Hepatocyte (in vitro differentiated cells): ENCODE measurements at regions not wholly inside any gene's neighbourhood (a gene's known extent, or its start where the extent isn't known, plus 50 kb on each side); places are given as distances from the start of the nearest gene placed in this dataset.

Source experiments
- DNase-seq: peaks from one replicate; pipeline ENCODE4 v3.0.0-alpha.2; 2016; ENCODE audit warnings: low spot score
- H2AFZ ChIP-seq: fragments of 200-600 bp; sonication (generic); 2 replicates; pipeline ENCODE4 v1.6.0; 2016; ENCODE audit warnings: antibody characterized with exemption, mild to moderate bottlenecking
- H3K27ac ChIP-seq: fragments of 200-600 bp; sonication (generic); 2 replicates; pipeline ENCODE4 v1.5.1; 2016; ENCODE audit warnings: mild to moderate bottlenecking
- H3K27me3 ChIP-seq: fragments of 200-600 bp; sonication (generic); 2 replicates; pipeline ENCODE4 v1.6.1; 2016
- H3K36me3 ChIP-seq: fragments of 200-600 bp; sonication (generic); replicated peaks from 2 replicates; pipeline ENCODE4 v1.5.1; 2016; ENCODE audit warnings: low read depth; ENCODE audit not compliant: insufficient read depth
- H3K4me1 ChIP-seq: fragments of 200-600 bp; sonication (generic); 2 replicates; pipeline ENCODE4 v1.5.1; 2016; ENCODE audit warnings: mild to moderate bottlenecking, moderate library complexity; ENCODE audit not compliant: insufficient read depth
- H3K4me2 ChIP-seq: fragments of 200-600 bp; sonication (generic); 2 replicates; pipeline ENCODE4 v1.6.0; 2016
- H3K4me3 ChIP-seq: fragments of 200-600 bp; sonication (generic); 2 replicates; pipeline ENCODE4 v1.5.1; 2016; ENCODE audit warnings: mild to moderate bottlenecking
- H3K79me2 ChIP-seq: fragments of 200-600 bp; sonication (generic); 2 replicates; pipeline ENCODE4 v1.6.0; 2017; ENCODE audit warnings: mild to moderate bottlenecking
- H3K9me2 ChIP-seq: fragments of 200-600 bp; sonication (generic); replicated peaks from 2 replicates; pipeline ENCODE4 v1.6.0; 2017; ENCODE audit warnings: mild to moderate bottlenecking; ENCODE audit not compliant: insufficient read depth
- H3K9me3 ChIP-seq: fragments of 200-600 bp; sonication (generic); 2 replicates; pipeline ENCODE4 v1.5.1; 2016; ENCODE audit warnings: low read depth, mild to moderate bottlenecking
- H4K20me1 ChIP-seq: fragments of 200-600 bp; sonication (generic); 2 replicates; pipeline ENCODE4 v1.6.0; 2016; ENCODE audit warnings: mild to moderate bottlenecking; ENCODE audit not compliant: insufficient read depth, poor library complexity, severe bottlenecking
- CTCF ChIP-seq: fragments of 200-600 bp; sonication (generic); IDR thresholded peaks from 2 replicates; pipeline ENCODE4 v1.5.1; 2016; ENCODE audit warnings: antibody characterized with exemption, mild to moderate bottlenecking; ENCODE audit not compliant: poor library complexity
- EZH2 ChIP-seq: fragments of 200-600 bp; sonication (generic); IDR thresholded peaks from 2 replicates; pipeline ENCODE4 v1.6.1; 2016; ENCODE audit warnings: antibody characterized with exemption, mild to moderate bottlenecking, borderline replicate concordance
- EZH2phosphoT487 ChIP-seq: fragments of 200-600 bp; sonication (generic); IDR thresholded peaks from one replicate; pipeline ENCODE4 v1.6.1; 2018; ENCODE audit warnings: antibody characterized with exemption, mild to moderate bottlenecking, low read depth, moderate library complexity; ENCODE audit not compliant: unreplicated experiment, severe bottlenecking
- WGBS: methylation state at CpG from one replicate; pipeline ENCODE4 v1.1.6; 2016; ENCODE audit warnings: low lambda C conversion rate; ENCODE audit errors: missing lambda C conversion rate; 5-methylcytosine and 5-hydroxymethylcytosine counted together

DNA sequence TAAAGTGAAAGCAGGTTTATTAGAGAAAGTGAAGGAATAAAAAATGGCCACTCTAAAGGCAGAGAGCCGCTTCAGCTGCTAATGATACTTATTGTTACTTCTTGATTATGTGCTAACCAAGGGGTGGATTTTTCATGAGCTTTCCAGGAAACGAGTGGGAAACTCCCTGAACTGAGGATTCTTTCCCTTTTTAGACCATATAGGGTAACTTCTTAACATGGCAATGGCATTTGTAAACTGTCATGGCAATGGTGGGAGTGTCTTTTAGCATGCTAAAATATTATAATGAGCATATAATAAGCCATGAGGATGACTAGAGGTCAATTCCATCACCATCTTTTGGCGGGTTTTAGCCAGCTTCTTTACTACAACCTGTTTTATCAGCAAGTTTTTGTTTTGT, 890.0 kb downstream of the UQCRFS1 start:
- Histone ChIP-seq H3K4me1 (no peaks in the 10 kb centered on the region), H3K27ac (no peak overlapping the region), H3K79me2 (no peaks in the 10 kb centered on the region), H4K20me1 (no peaks in the 10 kb centered on the region), H3K9me2 (no peaks in the 10 kb centered on the region), H3K4me3 (no peak overlapping the region), H3K9me3 (no peaks in the 10 kb centered on the region), H3K4me2 (no peak overlapping the region), H2AFZ (no peak overlapping the region), H3K27me3 (no peaks in the 10 kb centered on the region), H3K36me3 (no peaks in the 10 kb centered on the region)
- WGBS: 82% methylated on average over 3 of the region's 3 CpGs
- DNase-seq: no peak
- TF ChIP-seq CTCF (no peak), EZH2 (no peak), EZH2phosphoT487 (no peak)

- no peak overlapping the region for H3K27ac ChIP-seq
- 85% methylated on average over 4 of the region's 4 CpGs for WGBS
- H3K4me3 ChIP-seq: no peak overlapping the region
- no peaks in the 10 kb centered on the region for H3K27me3 ChIP-seq
- H3K9me3 ChIP-seq: no peaks in the 10 kb centered on the region
- H2AFZ ChIP-seq: no peak overlapping the region
- no peak for DNase-seq
- H3K36me3 ChIP-seq: no peaks in the 10 kb centered on the region
- H3K79me2 ChIP-seq: no peaks in the 10 kb centered on the region
- H3K4me2 ChIP-seq: no peak overlapping the region
- no peaks in the 10 kb centered on the region for H4K20me1 ChIP-seq
- no peaks in the 10 kb centered on the region for H3K9me2 ChIP-seq
- no peak for TF ChIP-seq EZH2
- TF ChIP-seq EZH2phosphoT487: no peak
- no peak for TF ChIP-seq CTCF
- H3K4me1 ChIP-seq: no peaks in the 10 kb centered on the region
Measured at GRCh38 chr19:28322491-28322890, 890.5 kb downstream of the UQCRFS1 start.

GRCh38 chr19:28319918-28320317, 893.0 kb downstream of the UQCRFS1 start:
- 79% methylated on average over 1 of the region's 1 CpG for WGBS
- no peaks in the 10 kb centered on the region for H4K20me1 ChIP-seq
- H3K4me1 ChIP-seq: no peaks in the 10 kb centered on the region
- no peak overlapping the region for H2AFZ ChIP-seq
- TF ChIP-seq EZH2: no peak
- no peak for TF ChIP-seq CTCF
- no peak for TF ChIP-seq EZH2phosphoT487
- no peaks in the 10 kb centered on the region for H3K9me2 ChIP-seq
- H3K27ac ChIP-seq: no peak overlapping the region
- no peak overlapping the region for H3K4me3 ChIP-seq
- H3K9me3 ChIP-seq: no peaks in the 10 kb centered on the region
- no peak overlapping the region for H3K4me2 ChIP-seq
- H3K79me2 ChIP-seq: no peaks in the 10 kb centered on the region
- no peaks in the 10 kb centered on the region for H3K27me3 ChIP-seq
- DNase-seq: no peak
- no peaks in the 10 kb centered on the region for H3K36me3 ChIP-seq

- H4K20me1 ChIP-seq: no peaks in the 10 kb centered on the region
- H2AFZ ChIP-seq: no peak overlapping the region
- H3K36me3 ChIP-seq: no peaks in the 10 kb centered on the region
- no peak overlapping the region for H3K4me3 ChIP-seq
- no peaks in the 10 kb centered on the region for H3K9me2 ChIP-seq
- DNase-seq: no peak
- H3K27me3 ChIP-seq: no peaks in the 10 kb centered on the region
- H3K4me2 ChIP-seq: no peak overlapping the region
- no peak overlapping the region for H3K27ac ChIP-seq
- H3K79me2 ChIP-seq: no peaks in the 10 kb centered on the region
- no peaks in the 10 kb centered on the region for H3K9me3 ChIP-seq
- no peak for TF ChIP-seq EZH2
- no peak for TF ChIP-seq EZH2phosphoT487
- TF ChIP-seq CTCF: no peak
- H3K4me1 ChIP-seq: no peaks in the 10 kb centered on the region
- WGBS: 52% methylated on average over 2 of the region's 2 CpGs
Measured at GRCh38 chr19:28319227-28319626, 893.7 kb downstream of the UQCRFS1 start.
